CD4-positive, alpha-beta T cell treated with Interferon gamma for 1 hour (primary cell): ENCODE measurements at regions not wholly inside any gene's neighbourhood (a gene's known extent, or its start where the extent isn't known, plus 50 kb on each side); places are given as distances from the start of the nearest gene placed in this dataset.

Experiments
- DNase-seq: peaks from one replicate; pipeline ENCODE4 v3.0.0-alpha.2; 2020

DNA sequence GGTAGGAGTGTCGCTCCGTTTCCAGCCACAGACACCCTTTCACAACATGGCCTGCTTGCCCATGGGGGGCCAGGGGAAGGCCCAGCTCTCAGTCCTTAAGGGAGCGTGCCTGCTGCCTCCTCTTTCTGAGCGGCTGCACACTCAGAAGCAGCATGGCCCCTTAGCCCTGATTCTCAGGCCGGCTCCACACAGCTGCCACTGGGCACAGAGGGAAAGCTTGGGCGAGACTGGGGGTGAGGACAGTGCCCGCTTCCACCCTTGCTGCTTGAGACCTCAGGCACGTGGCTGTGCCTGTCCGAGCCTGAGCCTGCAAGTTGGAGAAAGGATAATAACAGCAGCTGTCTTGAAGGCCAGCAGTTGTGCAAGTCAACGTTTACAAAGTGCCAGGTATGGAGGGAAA, 416.3 kb downstream of the SHANK2 start:
- no peak for DNase-seq

- DNase-seq, result no peak
Measured at GRCh38 chr11:70838198-70838597, 414.2 kb downstream of the SHANK2 start.

GRCh38 chr11:70839851-70840250, 412.5 kb downstream of the SHANK2 start:
- DNase-seq, result no peak

- DNase-seq, result no peak
Measured at GRCh38 chr11:70841264-70841663, 411.1 kb downstream of the SHANK2 start.

DNA sequence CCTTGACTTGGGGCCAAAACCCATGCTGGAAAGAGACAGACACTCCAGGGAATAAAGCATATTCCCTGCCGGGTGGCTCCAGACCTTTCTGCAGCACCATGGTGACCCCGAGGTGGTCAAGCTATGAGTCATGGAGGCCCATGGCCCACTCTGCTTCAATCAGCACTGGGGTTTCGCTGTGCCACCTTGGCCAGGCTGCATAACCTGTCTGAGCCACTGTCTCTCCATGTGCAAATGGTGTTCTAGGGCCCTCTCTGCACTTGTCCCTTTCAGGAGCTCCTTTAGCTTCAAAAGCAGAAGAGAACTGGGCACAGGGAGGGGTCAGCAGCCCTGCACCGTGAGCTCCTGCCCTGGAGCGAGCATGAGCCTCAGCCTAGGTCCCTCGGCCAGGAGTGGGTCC, 410.1 kb downstream of the SHANK2 start:
- DNase-seq, result no peak

- DNase-seq, result no peak
Measured at GRCh38 chr11:70842701-70843100, 409.7 kb downstream of the SHANK2 start.

GRCh38 chr11:70843906-70844305, 408.5 kb downstream of the SHANK2 start:
- DNase-seq, result no peak

DNA sequence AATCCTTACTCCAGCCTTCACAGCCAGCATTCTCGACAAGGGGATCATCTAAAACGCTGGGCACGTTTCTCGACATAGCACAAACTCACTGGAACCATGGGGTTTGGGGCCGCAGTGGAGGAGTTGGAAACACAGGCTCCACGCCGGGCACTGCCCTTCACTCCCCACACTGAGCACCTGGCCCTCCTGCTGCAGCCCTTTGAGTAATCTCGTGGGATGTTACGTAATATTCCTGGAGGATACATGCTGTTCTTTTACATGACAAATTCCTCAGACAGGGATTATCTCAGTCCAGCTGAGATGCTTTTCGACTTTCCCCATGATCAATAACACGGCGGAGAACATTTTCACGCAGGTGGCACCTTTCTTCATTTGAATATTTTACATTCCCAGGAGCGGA, 408.0 kb downstream of the SHANK2 start:
- no peak for DNase-seq

DNA sequence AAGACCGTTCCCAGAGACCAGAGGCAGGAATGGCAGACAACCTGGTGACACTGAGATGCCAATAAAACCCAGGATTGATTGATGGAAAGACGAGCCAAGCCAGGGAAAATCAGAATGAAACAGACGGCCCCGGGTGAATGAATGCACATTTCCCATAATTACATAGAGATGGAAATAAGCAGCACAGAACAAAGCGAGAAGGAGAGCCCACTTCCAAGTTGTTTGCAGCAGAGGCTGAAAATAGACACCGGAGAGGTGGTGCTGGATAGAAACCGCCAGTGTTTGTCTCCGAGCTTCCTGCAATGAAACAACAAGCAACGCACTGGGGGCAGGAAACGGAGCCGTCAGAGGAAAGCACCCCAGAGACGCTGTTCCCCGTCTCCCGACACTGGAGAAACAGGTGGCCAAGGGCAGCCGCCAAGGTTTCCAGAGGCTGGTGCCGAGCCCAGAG, 406.8 kb downstream of the SHANK2 start:
- no peak for DNase-seq

DNA sequence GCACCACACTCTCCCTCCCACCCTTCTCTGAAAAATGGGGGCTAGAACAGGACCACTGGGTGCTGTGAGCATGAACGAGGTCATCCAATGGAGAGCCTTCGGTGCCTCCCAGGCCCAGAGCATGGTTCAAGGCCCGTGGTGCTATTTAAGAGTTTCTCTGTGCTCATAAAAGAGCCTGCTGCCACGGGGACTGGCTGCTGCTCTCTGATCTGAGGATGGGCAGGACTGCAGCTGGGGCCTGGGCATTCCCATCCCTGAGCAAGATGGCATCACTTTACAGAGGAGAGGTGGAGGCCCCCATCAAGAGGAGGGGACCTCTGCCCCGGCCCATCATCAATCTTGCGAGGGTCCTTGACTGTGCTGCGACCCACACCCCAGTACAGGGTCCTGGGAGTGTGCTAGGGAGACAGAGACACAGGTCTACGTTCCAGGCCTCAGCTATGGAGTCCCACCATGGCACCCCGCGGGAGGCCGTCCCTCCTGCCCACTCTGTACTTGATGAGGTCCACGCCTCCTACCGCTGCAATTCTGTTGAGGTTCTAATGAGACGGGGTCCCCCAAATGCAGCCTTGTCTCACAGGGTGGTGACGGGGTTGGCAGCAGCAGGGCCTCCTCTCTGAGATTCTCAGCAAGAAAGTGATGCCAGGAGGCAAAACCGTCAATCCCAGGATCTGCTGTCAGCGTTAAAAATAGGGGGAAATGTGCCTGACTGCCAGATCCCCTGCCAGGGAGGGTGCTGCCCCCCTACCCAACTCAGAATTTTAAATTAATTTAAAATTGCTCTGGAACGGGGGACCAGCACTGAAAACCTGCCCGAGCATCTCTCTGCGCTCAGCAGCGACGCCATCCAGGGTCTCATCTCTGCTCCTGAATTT, 405.4 kb downstream of the SHANK2 start:
- DNase-seq, result no peak

DNA sequence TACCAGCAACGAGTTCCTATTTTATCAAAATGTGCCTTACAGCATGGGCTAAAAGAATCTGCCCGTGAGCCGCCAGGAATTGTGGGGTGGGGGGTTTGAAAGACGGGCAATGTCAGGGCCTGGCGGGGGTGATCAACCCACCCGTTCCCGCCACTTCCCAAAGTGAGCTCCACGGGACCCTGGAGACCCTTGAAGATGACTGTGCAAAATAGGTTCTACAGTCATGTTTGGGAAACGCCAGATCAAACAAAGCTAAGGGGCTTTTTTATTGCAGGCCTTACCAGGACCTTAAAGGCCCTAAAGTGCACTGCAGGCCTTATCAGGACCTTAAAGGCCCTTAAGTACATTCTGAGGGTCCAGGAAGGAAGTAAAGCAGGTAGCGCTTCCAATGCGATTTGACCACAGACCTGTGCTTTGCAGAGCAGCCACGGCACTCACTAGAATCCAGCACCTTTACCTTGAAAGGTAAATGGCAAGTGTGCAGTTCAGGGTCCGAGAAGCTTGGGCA, 404.1 kb downstream of the SHANK2 start:
- DNase-seq, result no peak

DNA sequence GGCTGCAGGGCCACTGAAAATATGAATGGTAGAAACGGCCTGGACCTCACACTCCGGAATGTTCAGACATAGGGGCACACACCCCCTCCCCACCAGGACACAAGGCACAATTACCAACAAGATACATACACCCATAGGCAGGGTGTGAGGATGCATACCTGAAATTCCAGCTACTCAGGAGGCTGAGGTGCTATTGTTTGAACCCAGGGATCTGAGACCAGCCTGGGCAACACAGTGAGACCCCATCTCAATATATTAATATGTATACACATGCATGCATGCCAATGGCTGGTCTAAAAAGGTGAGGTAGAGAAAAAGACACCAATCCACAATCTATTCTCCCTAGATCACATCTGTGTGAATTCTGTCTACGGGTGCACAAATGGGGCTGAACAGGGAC, 403.3 kb downstream of the SHANK2 start:
- no peak for DNase-seq

GRCh38 chr11:70851308-70851707, 401.1 kb downstream of the SHANK2 start:
- no peak for DNase-seq

- DNase-seq, result no peak
Measured at GRCh38 chr11:70851907-70852306, 400.5 kb downstream of the SHANK2 start.

- DNase-seq, result no peak
Measured at GRCh38 chr11:70853068-70853769, 399.2 kb downstream of the SHANK2 start.

- no peak for DNase-seq
Measured at GRCh38 chr11:70853770-70854108, 398.6 kb downstream of the SHANK2 start.

DNA sequence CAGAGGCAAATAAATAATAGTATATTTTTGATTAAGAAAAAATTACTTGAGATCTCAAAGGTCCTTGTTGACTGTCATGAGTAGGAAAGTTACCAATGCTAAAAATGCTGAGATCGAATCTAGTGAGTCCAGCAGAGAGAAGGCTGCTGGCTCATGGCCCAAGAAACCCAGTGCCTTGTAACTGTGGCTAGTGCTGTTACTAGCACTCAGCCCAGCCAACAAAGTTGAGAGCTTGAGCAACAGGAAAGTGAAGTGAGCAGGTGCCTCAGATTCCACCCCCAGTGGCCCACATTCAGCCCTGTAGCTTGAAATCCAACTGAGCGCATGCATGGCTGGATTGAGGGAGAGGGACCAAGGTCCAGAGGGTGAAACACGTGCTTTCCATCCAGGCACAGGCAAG, 398.2 kb downstream of the SHANK2 start:
- no peak for DNase-seq

DNA sequence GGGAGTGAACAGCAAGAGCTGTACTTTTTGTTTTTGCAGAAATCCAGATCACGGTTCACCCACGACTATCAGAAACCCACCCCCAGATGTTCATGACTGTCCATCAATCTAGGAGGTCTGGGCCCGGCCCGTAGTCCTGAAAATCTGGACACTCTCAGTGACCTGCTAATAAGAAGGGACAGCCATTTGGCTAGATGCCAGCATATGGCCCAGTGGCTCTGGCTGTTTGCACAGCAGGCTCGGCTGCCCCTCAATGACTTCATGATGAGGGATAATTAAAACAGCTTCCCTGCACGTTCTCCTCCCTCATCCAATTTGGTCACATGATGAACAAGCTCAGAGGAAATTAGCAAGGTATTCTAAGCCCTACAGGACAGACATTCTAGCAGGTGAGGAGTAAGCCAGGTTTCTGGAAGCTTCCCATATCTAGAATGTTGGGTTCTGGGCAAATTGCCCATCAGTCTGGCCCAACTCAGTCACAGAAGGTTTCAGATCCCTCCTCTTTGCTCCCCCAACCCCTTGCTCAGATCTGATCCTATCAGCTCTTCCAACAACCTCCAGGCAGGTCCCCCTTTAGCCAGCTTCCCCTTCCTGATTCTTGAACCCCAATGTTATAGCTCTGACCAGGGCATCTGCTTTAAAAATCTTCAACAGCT, 397.3 kb downstream of the SHANK2 start:
- no peak for DNase-seq

DNA sequence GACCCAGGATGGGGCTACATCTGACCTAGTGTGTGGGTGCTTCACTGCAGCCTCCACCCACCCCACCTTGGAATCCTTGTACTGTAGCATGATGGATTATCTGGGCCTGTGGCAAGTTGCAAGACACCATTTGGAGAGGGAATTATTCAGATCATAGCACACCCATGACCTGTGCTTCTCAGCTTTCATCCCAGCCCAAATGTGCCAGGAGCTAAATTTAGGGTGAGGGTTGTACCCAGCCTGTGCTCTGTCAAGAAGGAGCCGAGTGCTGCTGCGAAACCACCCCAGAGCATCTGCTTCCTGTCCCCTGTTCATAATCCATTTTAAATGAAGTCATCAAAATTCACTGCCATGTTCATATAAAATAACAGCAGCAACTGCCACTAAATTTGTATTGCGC, 394.5 kb downstream of the SHANK2 start:
- no peak for DNase-seq

- DNase-seq, result no peak
Measured at GRCh38 chr11:70859180-70859579, 393.2 kb downstream of the SHANK2 start.

DNA sequence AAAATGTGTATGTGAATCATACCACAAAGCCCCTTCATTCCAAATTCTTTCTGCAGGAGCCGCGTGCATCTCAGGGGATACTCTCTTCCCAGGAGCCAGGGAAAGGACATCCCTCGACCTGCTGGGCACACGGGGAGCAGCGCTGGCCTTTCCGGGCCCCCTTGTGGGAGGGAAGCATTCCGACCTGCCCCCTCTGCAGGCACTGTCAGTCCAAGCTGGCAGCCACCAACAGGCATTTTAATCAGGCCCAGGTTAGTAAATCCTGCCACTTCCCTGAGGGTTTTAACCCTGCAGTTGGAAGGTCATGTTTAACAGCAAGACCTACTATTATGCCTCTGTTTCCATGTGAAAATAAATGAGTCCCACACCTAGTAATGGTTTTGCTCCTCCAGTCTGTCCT, 391.5 kb downstream of the SHANK2 start:
- no peak for DNase-seq

DNA sequence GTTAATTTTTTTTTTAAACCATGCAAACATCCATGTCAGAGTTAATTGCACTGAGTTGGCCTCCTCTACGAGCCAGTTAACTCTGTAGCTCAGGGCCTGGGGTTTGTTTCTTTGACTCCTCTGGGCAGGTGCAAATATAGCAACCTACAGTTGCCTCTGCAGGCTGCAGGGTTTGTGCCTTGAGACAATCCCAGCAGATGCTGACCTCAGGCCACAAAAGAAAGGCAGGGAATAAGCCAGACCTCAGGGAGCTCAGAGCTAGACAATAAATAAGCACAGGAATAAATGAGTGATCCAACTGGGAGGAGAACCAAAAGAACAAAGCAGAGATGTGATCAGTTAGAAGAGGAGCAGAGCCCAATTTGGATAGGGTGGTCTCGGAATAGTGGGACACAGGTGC, 390.8 kb downstream of the SHANK2 start:
- DNase-seq, result no peak

DNA sequence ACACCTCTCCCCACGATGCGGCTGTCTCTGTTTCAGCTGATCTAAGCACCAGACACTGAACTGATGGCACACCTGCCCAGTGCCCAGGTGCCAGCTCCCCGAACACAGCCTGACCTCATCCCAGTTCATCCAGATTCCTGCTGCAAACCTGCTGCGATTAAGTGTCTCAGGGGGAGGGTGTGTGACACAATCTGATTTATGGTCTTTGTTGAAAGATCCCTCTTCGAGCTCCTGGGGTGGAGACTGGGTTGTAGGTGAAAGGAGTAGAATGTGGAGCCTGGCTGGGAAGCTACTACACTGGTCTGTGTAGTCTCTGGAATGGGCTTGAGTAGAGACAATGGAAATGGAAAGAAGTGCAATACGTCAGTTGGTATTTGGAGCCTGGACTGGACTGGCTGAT, 390.3 kb downstream of the SHANK2 start:
- no peak for DNase-seq

GRCh38 chr11:70863186-70863585, 389.2 kb downstream of the SHANK2 start:
- DNase-seq, result no peak
